Upper lobe of left lung (tissue), 4 donors: ENCODE measurements at regions not wholly inside any gene's neighbourhood (a gene's known extent, or its start where the extent isn't known, plus 50 kb on each side); places are given as distances from the start of the nearest gene placed in this dataset.

Experiments used
- CTCF ChIP-seq, 6 experiments: fragments of 450-650 bp in 4 of 6; fragments of 200-600 bp in 2 of 6; sonication (generic) in 2 of 6; IDR thresholded peaks; one replicate each; pipeline ENCODE4 v1.5.1; 2016 to 2019; ENCODE audit warnings: antibody characterized with exemption in 6 of 6
- EP300 ChIP-seq, 4 donors: sonication (generic); formaldehyde crosslinking; IDR thresholded peaks; one replicate each; pipeline ENCODE4 v1.5.1; 2017; ENCODE audit warnings: antibody characterized with exemption in 4 of 4, control low read depth in 2 of 4
- POLR2A ChIP-seq, 4 donors: fragments of 450-650 bp; IDR thresholded peaks; one replicate each; pipeline ENCODE4 v1.5.1; 2016 to 2017; ENCODE audit warnings: antibody characterized with exemption in 4 of 4, mild to moderate bottlenecking in 2 of 4
- POLR2AphosphoS5 ChIP-seq, 2 donors: sonication (generic); formaldehyde crosslinking; IDR thresholded peaks; one replicate each; pipeline ENCODE4 v1.5.1; 2017; ENCODE audit warnings: antibody characterized with exemption in 2 of 2

- no peak for TF ChIP-seq CTCF (IDR thresholded peaks at IDR 0.05)
- TF ChIP-seq POLR2A (IDR thresholded peaks at IDR 0.05), result no peak
- TF ChIP-seq EP300 (IDR thresholded peaks at IDR 0.05), result no peak
- TF ChIP-seq POLR2AphosphoS5 (IDR thresholded peaks at IDR 0.05), result no peak
These were observed 978.3 kb downstream of the BRD1 start for GRCh38 chr22:48849219-48849912.
